HEK293 (cell line): ENCODE measurements at regions not wholly inside any gene's neighbourhood (a gene's known extent, or its start where the extent isn't known, plus 50 kb on each side); places are given as distances from the start of the nearest gene placed in this dataset.

ENCODE experiments used
- ZBTB1 ChIP-seq: fragments of 450-650 bp; formaldehyde crosslinking; IDR thresholded peaks from 2 replicates; pipeline ENCODE4 v1.5.1; 2016; ENCODE audit warnings: missing biosample characterization, missing genetic modification characterization
- ZNF133 ChIP-seq: fragments of 450-650 bp; formaldehyde crosslinking; IDR thresholded peaks from 2 replicates; pipeline ENCODE4 v1.5.1; 2016; ENCODE audit warnings: missing biosample characterization, missing genetic modification characterization
- ZNF146 ChIP-seq: fragments of 450-650 bp; formaldehyde crosslinking; IDR thresholded peaks from 2 replicates; pipeline ENCODE4 v1.5.1; 2016; ENCODE audit warnings: missing biosample characterization, missing genetic modification characterization
- ZNF274 ChIP-seq, 2 experiments: fragments of 200-500 bp in 1 of 2; fragments of 450-650 bp in 1 of 2; sonication (Bioruptor generic) in 1 of 2; formaldehyde crosslinking in 1 of 2; IDR thresholded peaks; 2 replicates each; pipeline versions ENCODE4 v1.5.1 to v1.6.1; 2014 to 2016; ENCODE audit warnings: borderline replicate concordance in 1 of 2, inconsistent platforms in 1 of 2, low read length in 1 of 2, missing biosample characterization in 1 of 2, missing genetic modification characterization in 1 of 2
- TF ChIP-seq, protein P1 (sequence below): fragments of 450-650 bp; formaldehyde crosslinking; IDR thresholded peaks from 2 replicates; pipeline ENCODE4 v1.5.1; 2016; ENCODE audit warnings: missing biosample characterization, missing genetic modification characterization
- TF ChIP-seq, protein P2 (sequence below): fragments of 450-650 bp; formaldehyde crosslinking; IDR thresholded peaks from 2 replicates; pipeline ENCODE4 v1.5.1; 2016; ENCODE audit warnings: missing biosample characterization, missing genetic modification characterization
- TF ChIP-seq, protein P3 (sequence below): fragments of 450-650 bp; IDR thresholded peaks from 2 replicates; pipeline ENCODE4 v1.5.1; 2018; ENCODE audit warnings: missing biosample characterization, missing genetic modification characterization

DNA sequence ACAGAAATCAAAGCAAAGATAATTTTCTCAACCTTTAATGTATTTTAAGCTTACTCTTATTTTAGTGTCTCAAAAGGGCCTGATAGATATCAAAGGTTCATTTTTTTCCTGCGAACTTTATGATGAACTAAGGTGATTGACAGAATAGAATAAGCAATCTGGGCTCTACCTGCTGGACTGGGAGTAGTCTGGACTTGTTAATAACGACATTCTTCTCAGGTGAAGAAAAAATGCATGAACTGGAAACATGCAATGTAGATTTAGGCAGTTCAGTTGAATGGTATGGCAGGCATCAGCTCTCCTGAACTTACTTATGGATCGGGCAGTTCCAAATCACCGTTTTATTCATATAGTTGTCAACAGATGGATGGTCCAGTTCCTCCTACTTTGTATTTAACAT is 189.7 kb upstream of the ZBTB20 start:
- TF ChIP-seq ZBTB1 (tag by site-specific recombination) (no peak), ZNF146 (no peak), ZNF274 (IDR thresholded peaks at IDR 0.05; ENCODE audit: low read length) (no peak), ZNF274 (tag by site-specific recombination; IDR thresholded peaks at IDR 0.05; ENCODE audit: borderline replicate concordance) (no peak), ZNF133 (no peak)
- TF ChIP-seq, protein P1, sequence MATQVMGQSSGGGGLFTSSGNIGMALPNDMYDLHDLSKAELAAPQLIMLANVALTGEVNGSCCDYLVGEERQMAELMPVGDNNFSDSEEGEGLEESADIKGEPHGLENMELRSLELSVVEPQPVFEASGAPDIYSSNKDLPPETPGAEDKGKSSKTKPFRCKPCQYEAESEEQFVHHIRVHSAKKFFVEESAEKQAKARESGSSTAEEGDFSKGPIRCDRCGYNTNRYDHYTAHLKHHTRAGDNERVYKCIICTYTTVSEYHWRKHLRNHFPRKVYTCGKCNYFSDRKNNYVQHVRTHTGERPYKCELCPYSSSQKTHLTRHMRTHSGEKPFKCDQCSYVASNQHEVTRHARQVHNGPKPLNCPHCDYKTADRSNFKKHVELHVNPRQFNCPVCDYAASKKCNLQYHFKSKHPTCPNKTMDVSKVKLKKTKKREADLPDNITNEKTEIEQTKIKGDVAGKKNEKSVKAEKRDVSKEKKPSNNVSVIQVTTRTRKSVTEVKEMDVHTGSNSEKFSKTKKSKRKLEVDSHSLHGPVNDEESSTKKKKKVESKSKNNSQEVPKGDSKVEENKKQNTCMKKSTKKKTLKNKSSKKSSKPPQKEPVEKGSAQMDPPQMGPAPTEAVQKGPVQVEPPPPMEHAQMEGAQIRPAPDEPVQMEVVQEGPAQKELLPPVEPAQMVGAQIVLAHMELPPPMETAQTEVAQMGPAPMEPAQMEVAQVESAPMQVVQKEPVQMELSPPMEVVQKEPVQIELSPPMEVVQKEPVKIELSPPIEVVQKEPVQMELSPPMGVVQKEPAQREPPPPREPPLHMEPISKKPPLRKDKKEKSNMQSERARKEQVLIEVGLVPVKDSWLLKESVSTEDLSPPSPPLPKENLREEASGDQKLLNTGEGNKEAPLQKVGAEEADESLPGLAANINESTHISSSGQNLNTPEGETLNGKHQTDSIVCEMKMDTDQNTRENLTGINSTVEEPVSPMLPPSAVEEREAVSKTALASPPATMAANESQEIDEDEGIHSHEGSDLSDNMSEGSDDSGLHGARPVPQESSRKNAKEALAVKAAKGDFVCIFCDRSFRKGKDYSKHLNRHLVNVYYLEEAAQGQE: no peak
- TF ChIP-seq, protein P2, sequence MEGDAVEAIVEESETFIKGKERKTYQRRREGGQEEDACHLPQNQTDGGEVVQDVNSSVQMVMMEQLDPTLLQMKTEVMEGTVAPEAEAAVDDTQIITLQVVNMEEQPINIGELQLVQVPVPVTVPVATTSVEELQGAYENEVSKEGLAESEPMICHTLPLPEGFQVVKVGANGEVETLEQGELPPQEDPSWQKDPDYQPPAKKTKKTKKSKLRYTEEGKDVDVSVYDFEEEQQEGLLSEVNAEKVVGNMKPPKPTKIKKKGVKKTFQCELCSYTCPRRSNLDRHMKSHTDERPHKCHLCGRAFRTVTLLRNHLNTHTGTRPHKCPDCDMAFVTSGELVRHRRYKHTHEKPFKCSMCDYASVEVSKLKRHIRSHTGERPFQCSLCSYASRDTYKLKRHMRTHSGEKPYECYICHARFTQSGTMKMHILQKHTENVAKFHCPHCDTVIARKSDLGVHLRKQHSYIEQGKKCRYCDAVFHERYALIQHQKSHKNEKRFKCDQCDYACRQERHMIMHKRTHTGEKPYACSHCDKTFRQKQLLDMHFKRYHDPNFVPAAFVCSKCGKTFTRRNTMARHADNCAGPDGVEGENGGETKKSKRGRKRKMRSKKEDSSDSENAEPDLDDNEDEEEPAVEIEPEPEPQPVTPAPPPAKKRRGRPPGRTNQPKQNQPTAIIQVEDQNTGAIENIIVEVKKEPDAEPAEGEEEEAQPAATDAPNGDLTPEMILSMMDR: no peak
- TF ChIP-seq, protein P3, sequence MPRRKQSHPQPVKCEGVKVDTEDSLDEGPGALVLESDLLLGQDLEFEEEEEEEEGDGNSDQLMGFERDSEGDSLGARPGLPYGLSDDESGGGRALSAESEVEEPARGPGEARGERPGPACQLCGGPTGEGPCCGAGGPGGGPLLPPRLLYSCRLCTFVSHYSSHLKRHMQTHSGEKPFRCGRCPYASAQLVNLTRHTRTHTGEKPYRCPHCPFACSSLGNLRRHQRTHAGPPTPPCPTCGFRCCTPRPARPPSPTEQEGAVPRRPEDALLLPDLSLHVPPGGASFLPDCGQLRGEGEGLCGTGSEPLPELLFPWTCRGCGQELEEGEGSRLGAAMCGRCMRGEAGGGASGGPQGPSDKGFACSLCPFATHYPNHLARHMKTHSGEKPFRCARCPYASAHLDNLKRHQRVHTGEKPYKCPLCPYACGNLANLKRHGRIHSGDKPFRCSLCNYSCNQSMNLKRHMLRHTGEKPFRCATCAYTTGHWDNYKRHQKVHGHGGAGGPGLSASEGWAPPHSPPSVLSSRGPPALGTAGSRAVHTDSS (tag by site-specific recombination): no peak
